ENCODE measurements at regions not wholly inside any gene's neighbourhood (a gene's known extent, or its start where the extent isn't known, plus 50 kb on each side); places are given as distances from the start of the nearest gene placed in this dataset.

GRCh38 chr3:73784686-73785392, 160.1 kb upstream of the PDZRN3 start:
- no peak overlapping the region for H3K27ac ChIP-seq
- TF ChIP-seq ZFX (IDR thresholded peaks at IDR 0.05) (no peak), CTCF (conservative IDR thresholded peaks at IDR 0.05) (no peak)

- TF ChIP-seq ZFX (IDR thresholded peaks at IDR 0.05) (no peak), CTCF (conservative IDR thresholded peaks at IDR 0.05) (no peak)
- H3K27ac ChIP-seq: no peak overlapping the region
These were observed 159.1 kb upstream of the PDZRN3 start for GRCh38 chr3:73783811-73784210.

- no peak for TF ChIP-seq CTCF (conservative IDR thresholded peaks at IDR 0.05)
- no peak for TF ChIP-seq ZFX (IDR thresholded peaks at IDR 0.05)
- H3K27ac ChIP-seq: no peak overlapping the region
These were observed 156.8 kb upstream of the PDZRN3 start for GRCh38 chr3:73781541-73781940.

- TF ChIP-seq ZFX (IDR thresholded peaks at IDR 0.05) (no peak), CTCF (conservative IDR thresholded peaks at IDR 0.05) (no peak)
- H3K27ac ChIP-seq: no peak overlapping the region
These were observed 149.9 kb upstream of the PDZRN3 start for GRCh38 chr3:73774645-73775044.

- TF ChIP-seq CTCF (conservative IDR thresholded peaks at IDR 0.05): no peak
- no peak for TF ChIP-seq ZFX (IDR thresholded peaks at IDR 0.05)
These were observed 148.5 kb upstream of the PDZRN3 start for GRCh38 chr3:73773233-73773632.

GRCh38 chr3:73772076-73772886, 147.5 kb upstream of the PDZRN3 start:
- no peak overlapping the region for H3K27ac ChIP-seq
- TF ChIP-seq CTCF (conservative IDR thresholded peaks at IDR 0.05) (no peak), ZFX (IDR thresholded peaks at IDR 0.05) (no peak)

More at GRCh38 chr3:73773233-73773632, 148.5 kb upstream of the PDZRN3 start:
- no peak overlapping the region for H3K27ac ChIP-seq

All from C4-2B (cell line).